ENCODE measurements at regions not wholly inside any gene's neighbourhood (a gene's known extent, or its start where the extent isn't known, plus 50 kb on each side); places are given as distances from the start of the nearest gene placed in this dataset.

DNA sequence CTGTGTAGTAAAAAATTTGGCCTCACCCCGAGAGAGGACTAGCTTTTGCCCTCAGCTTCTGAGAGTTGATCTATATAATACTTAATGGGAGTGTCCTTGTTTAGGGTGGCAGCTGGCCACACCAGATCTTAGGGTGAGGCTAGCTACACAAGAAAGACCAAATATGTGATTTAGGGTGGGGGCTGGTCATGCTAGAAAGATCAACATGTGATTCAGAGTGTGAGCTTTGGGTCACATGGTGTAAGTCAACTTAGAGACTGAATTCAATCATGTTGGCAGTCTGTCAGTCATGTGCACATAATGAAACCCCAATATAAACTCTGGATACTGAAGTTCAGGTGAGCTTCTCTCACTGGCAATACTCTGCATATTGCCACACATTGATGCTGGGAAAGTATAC, 120.7 kb upstream of the DAZL start:
- Histone ChIP-seq H3K9ac (ENCODE audit: insufficient read depth in 1 of 2, low read depth in 2 of 2, low read length in 2 of 2) (no peak overlapping the region), H3K4me3 (no peak overlapping the region), H3K9me3 (replicated peaks; ENCODE audit: control insufficient read depth, insufficient read depth, low read depth, low read length) (no peaks in the 10 kb centered on the region), H3K36me3 (ENCODE audit: control insufficient read depth, insufficient read depth, low read length) (no peaks in the 10 kb centered on the region), H3K4me2 (ENCODE audit: insufficient read depth, low read length) (no peak overlapping the region), H2AFZ (ENCODE audit: low read depth, low read length) (no peak overlapping the region), H3K27me3 (ENCODE audit: control insufficient read depth in 2 of 2, insufficient read depth in 2 of 2, low read length in 2 of 2) (no peaks in the 10 kb centered on the region), H3K27ac (ENCODE audit: extremely low read depth, low read depth, low read length) (no peak overlapping the region), H3K9me1 (ENCODE audit: control insufficient read depth, insufficient read depth, low read length) (no peaks in the 10 kb centered on the region), H4K20me1 (replicated peaks; ENCODE audit: control insufficient read depth, insufficient read depth, low read length) (no peaks in the 10 kb centered on the region), H3K4me1 (replicated peaks in 1 of 2; ENCODE audit: control insufficient read depth in 2 of 2, insufficient read depth in 2 of 2, low read length in 2 of 2) (no peaks in the 10 kb centered on the region), H3K79me2 (ENCODE audit: control insufficient read depth, insufficient read depth, low read length) (no peaks in the 10 kb centered on the region)
- no peak for DNase-seq (ENCODE audit: extremely low read depth in 1 of 4, low spot score in 3 of 4)
- WGBS (ENCODE audit: insufficient coverage, low coverage, missing lambda C conversion rate), result 0% methylated on average over 1 of the region's 1 CpG
- FAIRE-seq, result no peak
- no peak for TF ChIP-seq HLTF (IDR thresholded peaks at IDR 0.05)
- no peak for TF ChIP-seq CREM (IDR thresholded peaks at IDR 0.05; ENCODE audit: low read depth)
- no peak for TF ChIP-seq KDM5B (IDR thresholded peaks at IDR 0.05; ENCODE audit: insufficient replicate concordance, low read depth, low read length)
- no peak for TF ChIP-seq CCAR2 (IDR thresholded peaks at IDR 0.05; ENCODE audit: low read depth, low read length)
- TF ChIP-seq SMARCA4 (IDR thresholded peaks at IDR 0.05), result no peak
- TF ChIP-seq, protein P1, sequence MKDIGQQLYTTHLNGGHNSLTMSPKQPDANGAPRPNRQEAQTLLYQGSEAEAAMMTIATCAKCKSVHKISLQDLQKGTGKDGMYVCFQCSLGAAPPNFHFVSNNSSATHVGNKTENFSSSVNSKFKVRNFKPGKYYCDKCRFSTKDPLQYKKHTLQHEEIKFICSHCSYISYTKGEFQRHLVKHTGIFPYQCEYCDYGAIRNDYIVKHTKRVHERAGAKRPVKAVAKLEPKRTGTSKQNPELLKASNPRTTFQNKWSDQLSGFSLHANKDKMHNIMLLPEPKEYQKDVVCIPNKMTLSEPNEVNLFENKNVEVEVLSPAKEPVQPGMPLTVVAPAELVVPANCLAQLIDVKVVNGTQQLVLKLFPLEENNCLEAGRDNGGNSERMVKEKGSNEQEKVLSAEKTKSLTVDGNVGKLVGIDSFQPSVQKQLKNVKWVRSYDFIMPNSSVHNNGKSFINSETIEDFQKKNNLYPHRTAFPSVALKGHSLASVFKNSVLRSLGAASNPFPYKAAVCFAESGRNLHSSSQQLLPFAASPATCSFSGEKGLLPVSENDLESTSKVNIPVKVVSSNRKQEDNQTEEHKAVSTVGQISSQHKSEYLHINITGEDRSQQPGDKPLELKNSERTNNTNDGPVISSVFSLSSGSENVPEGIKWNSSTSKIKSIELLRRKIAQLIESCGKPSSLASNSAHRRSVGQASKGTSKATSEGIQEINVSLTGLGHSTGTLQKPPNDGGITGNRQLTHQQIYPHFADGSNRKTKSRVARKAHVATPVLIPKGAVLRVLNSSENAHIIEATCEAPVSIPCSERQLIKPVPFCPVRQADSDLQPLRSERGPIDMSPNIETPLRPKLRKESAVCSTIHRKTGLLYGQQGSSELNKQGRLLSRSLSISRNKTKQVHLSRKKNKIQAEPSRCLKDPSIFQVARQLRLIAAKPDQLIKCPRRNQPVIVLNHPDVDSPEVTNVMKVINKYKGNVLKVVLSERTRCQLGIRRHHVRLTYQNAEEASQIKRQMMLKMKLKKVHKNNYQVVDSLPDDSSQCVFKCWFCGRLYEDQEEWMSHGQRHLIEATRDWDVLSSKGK (CRISPR knock-in tag; IDR thresholded peaks at IDR 0.05), result no peak
- CTCF ChIA-PET (ENCODE audit: low intra/inter-chr PET ratio), result no interaction called here
- in situ Hi-C loops (cut with MboI), result no loop called here
- ATAC-seq, result no peak
- intact Hi-C loops (cut with micrococcal nuclease), result no loop called here
- POLR2A ChIA-PET, result interaction anchor here (0.5 to 1.2 kb wide), 2 partner anchors 11 to 133 kb away, joined by 3 to 4 read pairs; no protein-coding TSS in a partner anchor
- no TSS peak for BruUV-seq (replicated peaks)

Data from K562 (cell line).